GM12874 (cell line): ENCODE measurements at regions not wholly inside any gene's neighbourhood (a gene's known extent, or its start where the extent isn't known, plus 50 kb on each side); places are given as distances from the start of the nearest gene placed in this dataset.

ENCODE experiments used
- CTCF ChIP-seq: IDR thresholded peaks from 2 replicates; pipeline ENCODE4 v1.5.1; 2011; ENCODE audit warnings: low read depth, mild to moderate bottlenecking, control low read depth, low read length, moderate library complexity; ENCODE audit not compliant: insufficient read depth

GRCh38 chr6:82750556-82750955, 315.1 kb downstream of the UBE3D start:
- no peak for TF ChIP-seq CTCF

GRCh38 chr6:82751718-82752117, 313.9 kb downstream of the UBE3D start:
- TF ChIP-seq CTCF, result no peak

- no peak for TF ChIP-seq CTCF
Observed at GRCh38 chr6:82761674-82762345, 303.8 kb downstream of the UBE3D start.

GRCh38 chr6:82766476-82766875, 299.2 kb downstream of the UBE3D start:
- no peak for TF ChIP-seq CTCF

GRCh38 chr6:82767037-82767436, 298.6 kb downstream of the UBE3D start:
- no peak for TF ChIP-seq CTCF

- no peak for TF ChIP-seq CTCF
Observed at GRCh38 chr6:82767447-82767846, 298.2 kb downstream of the UBE3D start.

GRCh38 chr6:82772851-82773717, 292.6 kb downstream of the UBE3D start:
- no peak for TF ChIP-seq CTCF
